GM19328 (cell line): ENCODE measurements at regions not wholly inside any gene's neighbourhood (a gene's known extent, or its start where the extent isn't known, plus 50 kb on each side); places are given as distances from the start of the nearest gene placed in this dataset.
"Not testable (repeated sequence)": the region's sequence is repeated elsewhere in the genome, so short reads cannot be mapped to it uniquely, and the experiment has no call there.

Experiments used
- ATAC-seq: cut with Tn5 transposase; IDR thresholded peaks from one replicate; pipeline ENCODE4 v1.9.1; 2021; ENCODE audit warnings: mild to moderate bottlenecking, moderate library complexity; ENCODE audit not compliant: unreplicated experiment

DNA sequence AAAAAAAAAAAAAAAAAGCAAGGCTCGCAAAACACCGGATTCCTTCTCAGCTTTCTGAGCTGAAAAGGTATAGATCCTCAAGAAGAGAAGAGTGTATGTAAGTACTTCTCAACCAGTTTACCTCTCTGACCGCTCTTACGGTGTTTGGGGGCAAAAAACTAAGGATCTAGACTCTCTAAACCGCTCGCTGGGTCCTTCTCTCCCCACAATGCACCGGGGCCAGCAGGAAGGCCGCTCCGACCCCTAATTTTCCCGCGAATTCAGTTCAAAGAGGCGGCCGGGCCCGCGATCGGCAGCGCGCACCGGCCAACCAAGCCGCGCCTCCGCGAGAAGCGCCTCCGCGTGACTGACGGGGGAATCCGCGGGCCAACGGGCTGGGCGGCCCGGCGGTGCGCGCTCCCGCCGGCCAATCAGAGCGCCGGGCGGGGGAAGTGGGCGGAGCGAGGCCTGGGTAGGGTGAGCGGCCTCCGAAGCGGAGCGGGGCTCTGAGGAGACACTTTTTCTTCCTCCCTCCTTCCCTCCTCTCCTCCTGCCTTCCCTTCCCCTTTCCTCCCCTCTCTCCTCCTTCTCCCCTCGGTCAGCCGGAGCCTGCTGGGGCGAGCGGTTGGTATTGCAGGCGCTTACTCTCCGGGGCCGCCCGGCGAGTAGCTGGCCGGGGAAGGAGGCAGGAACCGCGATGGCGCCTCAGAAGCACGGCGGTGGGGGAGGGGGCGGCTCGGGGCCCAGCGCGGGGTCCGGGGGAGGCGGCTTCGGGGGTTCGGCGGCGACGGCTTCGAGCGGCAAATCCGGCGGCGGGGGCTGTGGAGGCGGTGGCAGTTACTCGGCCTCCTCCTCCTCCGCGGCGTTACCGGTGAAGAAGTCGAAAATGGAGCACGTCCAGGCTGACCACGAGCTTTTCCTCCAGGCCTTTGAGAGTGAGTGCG, 93.0 kb downstream of the CRLF3 start:
- peak; percentile 87 for ATAC-seq

DNA sequence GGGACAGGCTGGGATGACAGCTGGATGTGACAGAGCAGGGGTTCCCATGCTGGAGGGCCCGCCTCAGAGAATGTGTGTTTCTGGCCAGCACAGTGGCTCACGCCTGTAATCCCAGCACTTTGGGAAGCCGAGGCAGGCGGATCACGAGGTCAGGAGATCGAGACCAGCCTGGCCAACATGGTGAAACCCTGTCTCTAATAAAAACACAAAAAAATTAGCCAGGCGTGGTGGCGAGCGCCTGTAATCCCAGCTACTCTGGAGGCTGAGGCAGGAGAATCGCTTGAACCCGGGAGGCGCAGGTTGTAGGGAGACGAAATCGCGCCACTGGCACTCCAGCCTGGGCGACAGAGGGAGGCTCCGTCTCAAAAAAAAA, 93.7 kb downstream of the CRLF3 start:
- not testable (repeated sequence) for ATAC-seq

DNA sequence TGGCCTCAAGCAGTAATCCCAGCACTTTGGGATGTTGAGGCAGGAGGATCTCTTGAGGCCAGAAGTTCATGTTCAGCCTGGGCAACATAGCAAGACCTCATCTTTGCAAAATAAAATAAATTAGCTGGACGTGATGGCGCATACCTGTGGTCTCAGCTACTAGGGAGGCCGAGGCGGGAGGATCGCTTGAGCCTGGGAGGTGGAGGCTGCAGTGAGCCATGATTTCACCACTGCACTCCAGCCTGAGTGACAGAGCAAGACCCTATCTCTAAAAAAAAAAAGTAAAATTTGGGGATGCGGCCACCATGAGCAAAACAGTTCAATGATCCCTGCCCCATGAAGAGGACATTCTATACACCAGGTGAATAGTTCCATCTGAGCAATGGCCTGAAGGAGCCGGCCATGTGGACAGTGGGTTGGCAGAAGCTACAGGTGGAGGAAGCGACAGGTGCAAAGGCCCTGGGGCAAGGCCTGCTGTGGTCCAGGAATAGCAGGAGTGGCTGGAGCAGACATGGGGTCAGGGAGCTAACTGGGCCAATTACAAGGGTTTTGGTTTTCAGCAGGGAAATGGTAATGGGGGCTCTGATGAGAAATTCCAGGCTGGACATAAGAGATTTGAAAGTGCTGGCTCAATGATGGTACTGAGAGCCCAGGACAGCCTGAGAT, 94.2 kb downstream of the CRLF3 start:
- not testable (repeated sequence) for ATAC-seq

DNA sequence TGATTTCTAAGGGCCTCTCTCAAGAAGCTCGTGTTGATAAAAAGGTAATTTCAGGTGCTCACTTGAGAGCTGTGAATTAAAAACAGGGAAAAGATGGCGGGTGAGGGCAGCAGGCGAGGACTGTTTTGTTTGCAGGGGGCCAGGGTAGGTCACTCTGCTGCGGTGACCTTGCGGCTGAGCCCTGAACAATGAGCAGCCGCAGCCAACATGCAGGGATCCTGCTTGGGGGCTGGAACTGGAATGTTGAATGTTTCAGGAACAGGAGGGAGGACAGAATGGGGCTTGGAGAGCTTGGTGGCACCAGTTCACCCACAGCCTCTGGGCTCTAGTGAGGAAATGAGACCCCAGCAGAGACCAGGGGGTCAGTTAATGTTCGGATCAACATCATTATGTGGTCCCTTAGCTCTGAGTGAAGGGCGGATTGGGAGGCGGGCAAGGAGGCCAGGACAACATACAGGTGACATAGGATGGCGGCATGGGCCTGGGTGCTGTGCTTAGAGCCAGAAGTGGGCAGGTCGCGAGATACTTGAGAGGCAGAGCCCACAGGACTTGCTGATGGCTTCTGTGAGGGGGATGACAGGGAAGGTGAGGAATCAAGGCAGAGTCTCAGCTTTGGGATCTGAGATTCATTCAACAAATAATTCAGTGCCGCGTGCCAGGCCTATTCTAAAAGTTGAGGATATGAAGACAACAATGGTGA, 94.9 kb downstream of the CRLF3 start:
- not testable (repeated sequence) for ATAC-seq

- ATAC-seq = not testable (repeated sequence)
Measured at GRCh38 chr17:30727517-30727916, 97.0 kb downstream of the CRLF3 start.

DNA sequence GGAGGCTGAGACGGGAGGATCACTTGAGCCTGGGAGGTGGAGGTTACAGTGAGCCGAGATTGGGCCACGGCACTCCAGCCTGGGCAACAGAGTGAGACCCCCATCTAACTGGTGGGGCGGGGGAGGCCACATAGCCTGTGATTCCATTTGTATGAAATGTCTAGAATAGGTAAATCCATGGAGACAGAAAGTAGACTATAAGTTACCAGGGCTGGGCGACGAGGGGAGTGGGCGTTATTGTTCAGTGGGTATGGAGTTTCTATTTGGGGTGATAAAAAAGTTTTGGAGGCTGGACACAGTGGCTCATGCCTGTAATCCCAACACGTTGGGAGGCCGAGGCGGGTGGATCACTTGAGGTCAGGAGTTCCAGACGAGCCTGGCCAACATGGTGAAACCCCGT, 97.8 kb downstream of the CRLF3 start:
- ATAC-seq = not testable (repeated sequence)

DNA sequence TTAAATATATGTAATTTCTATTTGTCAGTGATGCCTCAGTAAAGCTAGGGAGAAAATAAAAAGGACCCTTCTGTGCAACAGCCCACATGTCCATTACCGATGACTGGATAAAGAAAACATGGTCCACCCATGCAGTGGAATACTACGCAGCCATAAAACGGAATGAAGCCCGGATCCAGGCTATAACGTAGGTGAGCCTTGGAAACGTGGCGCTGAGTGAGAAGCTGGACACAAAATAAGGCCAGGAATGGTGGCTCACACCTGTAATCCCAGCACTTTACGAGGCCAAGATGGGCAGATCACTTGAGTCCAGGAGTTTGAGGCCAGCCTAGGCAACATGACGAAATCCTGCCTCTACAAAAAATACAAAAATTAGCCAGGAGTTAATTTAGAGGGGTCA, 98.2 kb downstream of the CRLF3 start:
- ATAC-seq = not testable (repeated sequence)

DNA sequence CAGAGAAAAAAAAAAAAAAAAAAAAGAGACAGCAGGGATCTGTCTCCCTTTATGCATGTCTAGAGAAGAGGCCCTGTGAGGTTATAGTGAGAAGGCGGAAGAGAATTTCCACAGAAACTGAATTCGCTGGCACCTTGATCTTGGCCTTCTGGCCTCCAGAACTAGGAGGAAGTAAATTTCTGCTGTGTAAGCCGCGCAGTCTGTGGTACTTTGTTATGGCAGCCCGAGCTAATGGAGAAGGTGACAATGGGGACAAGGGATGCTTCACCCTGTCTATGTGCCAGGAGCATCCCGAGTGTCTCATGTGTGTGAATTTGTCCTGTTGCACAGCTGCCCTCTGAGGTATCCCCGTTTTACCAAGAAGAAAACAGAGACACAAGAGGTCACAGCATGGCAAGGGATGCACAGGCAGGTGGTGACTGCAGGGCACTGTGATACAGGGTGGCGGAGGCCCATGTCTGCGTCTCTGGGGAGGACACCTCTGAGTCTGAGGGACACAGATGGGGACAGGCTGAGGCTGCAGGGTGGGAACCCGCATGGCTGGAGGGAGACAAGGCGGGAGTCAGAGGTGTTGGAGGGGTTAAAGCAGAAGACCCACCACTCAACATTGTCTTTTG, 100.3 kb downstream of the CRLF3 start:
- not testable (repeated sequence) for ATAC-seq

GRCh38 chr17:30722114-30722780, 102.2 kb downstream of the CRLF3 start:
- ATAC-seq = not testable (repeated sequence)

DNA sequence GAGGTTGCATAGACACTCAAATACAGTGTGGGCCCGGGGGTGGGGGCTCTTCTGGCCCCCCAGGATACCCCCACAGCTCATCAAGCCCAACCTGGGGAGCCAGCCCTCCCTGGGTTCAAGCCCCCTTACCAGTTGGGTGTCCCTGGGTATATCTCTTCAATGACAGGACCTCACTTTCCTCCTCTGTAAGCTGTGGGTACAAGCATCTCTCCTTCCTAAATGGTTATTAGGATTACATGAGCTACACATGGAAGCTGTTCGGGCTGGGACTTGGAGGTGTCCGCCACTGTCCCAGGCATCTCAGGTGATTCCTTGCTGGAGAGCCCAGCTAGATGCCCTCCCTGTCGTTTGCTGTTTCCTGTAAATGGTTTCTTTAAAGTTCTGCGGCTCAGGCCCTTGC, 103.5 kb downstream of the CRLF3 start:
- not testable (repeated sequence) for ATAC-seq

DNA sequence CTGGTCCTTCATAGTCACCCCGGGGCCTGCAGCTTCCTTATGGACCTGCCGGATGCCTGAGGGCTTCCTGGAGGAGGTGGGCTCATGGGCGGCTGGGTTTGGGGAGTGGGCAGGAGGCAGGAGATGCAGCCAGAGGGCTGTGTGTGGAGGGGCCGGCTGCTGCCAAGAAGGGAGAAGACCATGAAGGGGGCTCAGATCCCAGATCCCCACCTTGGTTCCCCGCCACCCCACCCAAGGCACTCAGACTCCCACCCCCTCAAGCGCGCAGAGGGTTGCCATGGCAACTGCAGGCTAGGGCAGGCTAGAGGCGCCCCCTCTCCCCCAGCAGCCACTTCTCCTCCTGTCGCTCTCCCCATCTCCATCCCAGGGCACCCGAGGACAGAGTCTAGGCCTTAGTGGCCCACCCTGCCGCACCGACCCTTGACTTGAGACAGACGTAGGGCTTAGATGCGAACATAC, 104.5 kb downstream of the CRLF3 start:
- ATAC-seq = no peak

DNA sequence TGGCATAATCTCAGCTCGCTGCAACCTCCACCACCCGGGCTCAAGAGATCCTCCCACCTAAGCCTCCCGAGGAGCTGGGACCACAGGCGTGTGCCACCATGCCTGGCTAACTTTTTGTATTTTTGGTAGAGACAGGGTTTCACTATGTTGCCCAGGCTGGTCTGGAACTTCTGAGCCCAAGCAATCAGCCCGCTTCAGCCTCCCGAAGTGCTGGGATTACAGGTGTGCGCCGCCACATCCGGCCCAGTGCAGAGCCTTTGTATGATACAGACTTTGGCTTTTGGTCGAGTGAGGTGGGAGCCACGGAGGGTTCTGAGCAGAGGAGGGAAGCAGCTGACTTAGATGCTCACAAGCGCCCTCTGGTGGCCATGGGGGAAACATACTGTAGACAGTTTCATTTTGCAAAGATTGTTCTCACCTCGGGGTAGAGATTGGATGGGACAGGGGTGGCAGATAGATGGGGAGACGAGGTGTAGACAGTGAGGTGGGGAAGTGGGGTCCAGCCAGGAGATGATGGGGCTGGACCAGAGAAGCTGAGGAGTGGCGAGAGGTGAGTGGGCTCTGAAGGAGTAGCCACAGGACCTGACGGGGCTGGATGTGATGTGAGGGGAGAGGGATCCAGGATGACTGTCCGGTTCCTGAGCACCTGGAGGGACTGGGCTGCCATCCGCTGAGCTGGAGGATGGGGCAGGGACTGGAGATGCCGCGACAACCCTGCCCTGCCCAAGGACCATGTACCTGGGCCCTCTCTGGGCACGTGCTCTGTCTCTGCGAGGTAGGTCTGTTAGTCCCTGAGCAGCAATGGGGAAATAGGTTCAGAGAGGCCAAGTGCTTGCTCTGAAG, 105.1 kb downstream of the CRLF3 start:
- ATAC-seq = not testable (repeated sequence)

DNA sequence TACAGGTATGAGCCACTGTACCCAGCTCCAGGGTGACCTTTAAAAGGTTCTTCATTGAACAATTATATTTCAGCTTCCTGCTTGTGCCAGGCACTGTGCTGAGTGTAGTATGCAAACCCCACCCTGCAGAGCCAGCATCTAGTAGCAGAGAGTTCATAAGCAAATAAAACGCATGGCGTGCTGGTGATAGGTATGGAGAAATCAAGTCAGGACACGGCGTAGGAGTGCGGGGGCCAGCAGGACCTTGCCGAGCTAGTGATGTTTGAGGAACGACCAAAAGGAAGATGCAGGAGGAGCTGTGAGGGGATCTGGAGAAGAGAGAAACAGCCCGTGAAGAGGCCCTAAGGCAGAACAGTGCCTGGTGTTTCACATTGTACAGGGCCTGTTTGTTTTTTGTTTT, 105.8 kb downstream of the CRLF3 start:
- ATAC-seq = not testable (repeated sequence)

GRCh38 chr17:30718099-30718447, 106.4 kb downstream of the CRLF3 start:
- ATAC-seq = not testable (repeated sequence)

GRCh38 chr17:30717291-30718098, 107.0 kb downstream of the CRLF3 start:
- no peak for ATAC-seq

DNA sequence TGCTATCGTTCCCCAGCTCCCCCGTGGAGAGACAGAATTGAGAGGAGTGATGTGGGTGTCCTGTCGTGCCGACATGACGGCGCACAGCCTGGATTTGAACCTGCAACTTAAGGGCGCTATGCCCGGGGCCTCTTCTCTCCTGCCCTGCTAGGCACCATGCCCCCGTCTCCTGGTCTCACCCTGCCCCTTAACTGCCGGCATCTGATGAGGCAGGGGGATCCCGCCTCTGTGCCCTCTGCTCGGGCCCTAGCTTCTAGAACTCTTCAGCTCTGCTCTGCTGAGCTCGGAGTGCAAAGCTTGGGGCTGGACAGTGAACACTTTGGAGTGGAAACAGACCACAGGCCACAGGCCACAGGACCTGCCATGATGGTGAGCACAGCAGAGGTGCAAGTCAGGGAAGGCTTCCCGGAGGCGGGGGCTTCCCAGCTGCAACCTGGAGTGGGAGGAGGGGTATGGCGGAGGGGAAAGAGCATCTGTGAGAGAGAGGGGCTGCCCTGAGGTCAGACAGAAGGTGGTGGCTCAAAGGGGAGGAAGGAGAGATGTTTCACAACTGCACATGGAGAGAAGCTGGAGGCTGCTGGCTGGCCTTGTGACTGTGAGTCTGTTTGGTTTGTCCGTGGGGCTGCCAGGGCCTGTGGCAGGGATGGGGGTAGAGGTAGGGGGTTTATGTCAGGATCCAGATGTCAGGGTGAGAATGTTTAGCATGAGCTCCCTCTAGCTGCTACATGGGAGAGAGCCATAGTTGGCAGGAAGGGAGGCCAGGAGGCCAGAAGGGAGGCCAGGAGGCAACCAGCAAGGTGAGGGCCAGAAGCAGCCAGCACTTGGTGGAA, 107.8 kb downstream of the CRLF3 start:
- ATAC-seq = no peak

GRCh38 chr17:30714825-30715622, 109.5 kb downstream of the CRLF3 start:
- ATAC-seq = not testable (repeated sequence)
